HEK293 (cell line): ENCODE measurements at regions not wholly inside any gene's neighbourhood (a gene's known extent, or its start where the extent isn't known, plus 50 kb on each side); places are given as distances from the start of the nearest gene placed in this dataset.

Source experiments
- PBX3 ChIP-seq: sonication (generic); formaldehyde crosslinking; IDR thresholded peaks from 2 replicates; pipeline ENCODE4 v1.8.1; 2022; ENCODE audit warnings: mild to moderate bottlenecking, moderate library complexity, missing genetic modification reagents
- PRDM10 ChIP-seq: fragments of 450-650 bp; formaldehyde crosslinking; IDR thresholded peaks from 2 replicates; pipeline ENCODE4 v1.5.1; 2016; ENCODE audit warnings: missing biosample characterization, missing genetic modification characterization
- ZNF140 ChIP-seq: fragments of 450-650 bp; formaldehyde crosslinking; IDR thresholded peaks from 2 replicates; pipeline ENCODE4 v1.5.1; 2016; ENCODE audit warnings: missing biosample characterization, missing genetic modification characterization
- ZNF792 ChIP-seq: fragments of 450-650 bp; formaldehyde crosslinking; IDR thresholded peaks from 2 replicates; pipeline ENCODE4 v1.5.1; 2016; ENCODE audit warnings: missing biosample characterization, missing genetic modification characterization
- ZSCAN30 ChIP-seq: fragments of 450-650 bp; IDR thresholded peaks from 2 replicates; pipeline ENCODE4 v1.5.1; 2018; ENCODE audit warnings: missing biosample characterization, mild to moderate bottlenecking, missing genetic modification characterization, moderate library complexity

GRCh38 chr12:115553622-115554021 is 723.9 kb downstream of the MED13L start:
- TF ChIP-seq ZNF792 (no peak), ZSCAN30 (tag by site-specific recombination) (no peak), ZNF140 (no peak), PBX3 (CRISPR knock-in tag) (no peak), PRDM10 (no peak)
